AG10803 (cell line): ENCODE measurements at regions not wholly inside any gene's neighbourhood (a gene's known extent, or its start where the extent isn't known, plus 50 kb on each side); places are given as distances from the start of the nearest gene placed in this dataset.
A peak's percentile ranks its signal among the peaks of the same experiment; 100 is the strongest.

Experiments
- DNase-seq: peaks from one replicate; pipeline ENCODE4 v3.0.0; 2010; ENCODE audit warnings: low read depth
- H3K4me3 ChIP-seq: 2 replicates; pipeline ENCODE4 v1.5.1; 2011; ENCODE audit warnings: mild to moderate bottlenecking, low read length, control low read depth
- CTCF ChIP-seq: conservative IDR thresholded peaks from 2 replicates; pipeline ENCODE4 v1.5.1; 2011; ENCODE audit warnings: mild to moderate bottlenecking, low read length, control low read depth, inconsistent platforms

GRCh38 chr2:7594211-7594610 lies 677.0 kb downstream of the RNF144A start:
- no peak for DNase-seq
- no peak overlapping the region for H3K4me3 ChIP-seq
- TF ChIP-seq CTCF: no peak

GRCh38 chr2:7595206-7595605 lies 678.0 kb downstream of the RNF144A start:
- no peak for TF ChIP-seq CTCF
- H3K4me3 ChIP-seq: no peak overlapping the region
- DNase-seq: no peak

- no peak for TF ChIP-seq CTCF
- DNase-seq: no peak
- no peak overlapping the region for H3K4me3 ChIP-seq
These were observed 681.2 kb downstream of the RNF144A start for GRCh38 chr2:7598402-7598801.

- H3K4me3 ChIP-seq: no peak overlapping the region
- DNase-seq: no peak
- no peak for TF ChIP-seq CTCF
These were observed 682.4 kb downstream of the RNF144A start for GRCh38 chr2:7599462-7600258.

GRCh38 chr2:7601990-7602389 lies 684.8 kb downstream of the RNF144A start:
- DNase-seq: no peak
- H3K4me3 ChIP-seq: no peak overlapping the region
- no peak for TF ChIP-seq CTCF

- no peak overlapping the region for H3K4me3 ChIP-seq
- no peak for TF ChIP-seq CTCF
- peak; percentile 13 for DNase-seq
These were observed 687.2 kb downstream of the RNF144A start for GRCh38 chr2:7604456-7604855.

- H3K4me3 ChIP-seq: no peak overlapping the region
- TF ChIP-seq CTCF: no peak
These were observed 690.4 kb downstream of the RNF144A start for GRCh38 chr2:7607441-7608173.

More at GRCh38 chr2:7607441-7608173, 690.4 kb downstream of the RNF144A start:
- no peak for DNase-seq
